ENCODE measurements at regions not wholly inside any gene's neighbourhood (a gene's known extent, or its start where the extent isn't known, plus 50 kb on each side); places are given as distances from the start of the nearest gene placed in this dataset.

DNA sequence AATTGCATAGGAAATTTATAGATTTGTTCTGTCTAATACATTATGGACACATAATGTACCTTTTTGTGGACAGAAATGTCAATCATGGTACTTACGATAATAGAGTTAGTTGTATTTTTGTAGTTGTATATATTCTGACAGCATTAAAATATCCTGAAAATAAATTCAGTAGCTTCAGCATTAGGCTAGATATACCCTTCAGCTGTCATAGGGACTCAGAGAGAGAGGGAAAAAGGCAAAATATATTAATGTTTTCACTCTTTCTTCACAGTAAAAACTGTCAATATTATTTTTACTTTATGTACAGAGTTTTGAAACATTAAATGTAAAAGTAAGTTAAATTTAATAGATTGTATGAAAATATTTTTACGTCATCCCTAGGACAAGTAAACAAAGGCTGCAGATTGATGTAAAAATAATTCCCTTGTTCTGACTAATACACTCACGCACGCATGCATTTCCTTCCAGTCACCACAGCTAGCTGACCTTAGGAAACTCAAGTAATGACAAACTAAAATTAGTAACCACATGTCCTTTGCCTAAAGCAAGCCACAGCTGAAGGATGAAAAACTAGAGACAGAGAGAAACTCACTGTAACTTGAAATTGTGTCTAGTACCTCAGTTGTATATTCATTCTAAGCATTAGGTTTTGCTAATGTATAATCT, 104.7 kb upstream of the CARD18 start:
- Mint-ChIP-seq H3K4me1 (ENCODE audit: low read depth) (no peaks in the 10 kb centered on the region), H3K27ac (no peak overlapping the region), H3K4me3 (no peak overlapping the region), H3K27me3 (ENCODE audit: low read depth) (no peaks in the 10 kb centered on the region), H3K9me3 (ENCODE audit: insufficient read depth) (no peaks in the 10 kb centered on the region), H3K36me3 (ENCODE audit: low read depth) (no peaks in the 10 kb centered on the region)
- ATAC-seq (no peak), DNase-seq (no peak)
- CTCF ChIA-PET = no interaction called here
- POLR2A ChIA-PET = no interaction called here

DNA sequence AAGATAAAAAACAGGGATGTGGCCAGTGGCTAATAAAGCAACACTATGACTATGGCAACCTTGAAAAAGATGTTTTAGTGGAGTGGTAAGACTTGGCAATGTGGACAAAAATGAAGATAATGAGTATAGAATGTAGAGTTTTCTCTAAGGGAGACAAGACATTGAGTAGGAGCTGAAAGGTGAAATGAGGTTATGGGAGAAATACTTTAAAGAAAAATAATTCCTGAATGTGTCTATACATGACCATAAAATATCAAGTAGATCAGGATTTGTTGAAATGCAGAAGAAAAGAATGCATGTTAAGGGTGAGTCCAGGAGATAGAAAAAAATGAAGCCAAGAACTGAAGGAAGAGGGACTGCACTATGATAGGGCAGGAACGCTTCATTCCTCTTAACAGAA, 101.6 kb upstream of the CARD18 start:
- Mint-ChIP-seq H3K4me3 (no peak overlapping the region), H3K36me3 (ENCODE audit: low read depth) (no peaks in the 10 kb centered on the region), H3K27me3 (ENCODE audit: low read depth) (no peaks in the 10 kb centered on the region), H3K9me3 (ENCODE audit: insufficient read depth) (no peaks in the 10 kb centered on the region), H3K4me1 (ENCODE audit: low read depth) (no peaks in the 10 kb centered on the region), H3K27ac (no peak overlapping the region)
- DNase-seq (no peak), ATAC-seq (no peak)
- POLR2A ChIA-PET = no interaction called here
- CTCF ChIA-PET = no interaction called here

DNA sequence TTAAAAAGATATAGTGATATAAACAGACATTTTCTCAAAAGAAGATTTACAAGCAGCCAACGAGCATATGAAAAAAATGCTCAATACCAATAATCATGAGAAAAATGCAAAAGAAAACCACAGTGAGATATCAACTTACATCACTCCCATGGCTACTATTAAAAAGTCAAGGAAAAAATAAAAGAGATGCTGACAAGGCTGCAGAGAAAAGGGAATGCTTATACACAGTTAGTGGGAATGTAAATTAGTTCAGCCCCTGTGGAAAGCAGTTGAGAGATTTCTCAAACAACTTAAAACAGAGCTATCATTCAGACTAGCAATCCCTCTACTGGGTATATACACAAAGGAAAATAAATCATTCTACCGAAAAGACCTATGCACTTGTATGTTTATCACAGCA, 97.1 kb upstream of the CARD18 start:
- ChIA-PET CTCF (no interaction called here), POLR2A (no interaction called here)
- no peak for ATAC-seq
- no peak for DNase-seq
- Mint-ChIP-seq H3K36me3 (ENCODE audit: low read depth) (no peaks in the 10 kb centered on the region), H3K4me1 (ENCODE audit: low read depth) (no peaks in the 10 kb centered on the region), H3K27ac (no peak overlapping the region), H3K9me3 (ENCODE audit: insufficient read depth) (no peaks in the 10 kb centered on the region), H3K4me3 (no peak overlapping the region), H3K27me3 (ENCODE audit: low read depth) (no peaks in the 10 kb centered on the region)

DNA sequence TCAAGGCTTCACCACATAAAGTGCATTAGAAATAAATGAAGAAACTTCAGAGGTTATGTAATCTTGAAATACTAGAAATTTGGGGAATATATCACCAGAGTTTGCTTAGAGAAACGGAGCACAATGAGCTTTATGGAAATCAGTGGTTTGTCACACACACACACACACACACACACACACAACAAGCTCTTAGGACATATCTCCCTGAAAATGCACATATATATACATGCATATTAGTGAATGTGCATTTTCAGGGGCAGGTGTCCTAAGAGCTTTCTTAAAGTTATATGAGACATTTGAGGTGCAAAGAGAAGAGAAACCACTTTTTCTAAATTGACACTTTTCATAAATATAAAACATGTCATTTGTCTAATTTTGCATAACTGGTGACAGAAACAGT, 93.7 kb upstream of the CARD18 start:
- ChIA-PET CTCF (no interaction called here), POLR2A (no interaction called here)
- ATAC-seq (no peak), DNase-seq (no peak)
- no peaks in the 10 kb centered on the region for H3K9me3 Mint-ChIP-seq (ENCODE audit: insufficient read depth)
- H3K27ac Mint-ChIP-seq = no peak overlapping the region
- no peaks in the 10 kb centered on the region for H3K4me1 Mint-ChIP-seq (ENCODE audit: low read depth)
- H3K4me3 Mint-ChIP-seq = no peak overlapping the region
- H3K36me3 Mint-ChIP-seq (ENCODE audit: low read depth) = no peaks in the 10 kb centered on the region
- H3K27me3 Mint-ChIP-seq (ENCODE audit: low read depth) = no peaks in the 10 kb centered on the region

DNA sequence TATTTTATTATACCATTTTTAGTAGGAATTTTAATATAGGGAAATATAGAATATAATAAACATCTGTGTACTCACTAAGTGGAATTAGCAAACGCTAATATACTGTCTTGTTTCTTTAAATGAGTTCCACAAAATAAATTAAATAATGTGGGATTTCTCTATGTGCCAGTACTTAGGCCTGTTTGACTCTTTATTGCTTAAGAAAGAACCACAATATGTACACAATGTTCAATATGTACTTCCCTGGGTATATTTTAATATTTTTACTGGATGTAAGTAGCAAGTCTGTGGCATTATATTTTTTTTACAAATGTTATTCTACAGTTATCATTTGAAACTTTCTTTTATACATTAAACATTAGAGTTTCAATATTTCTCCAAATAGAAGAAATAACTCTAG, 92.5 kb upstream of the CARD18 start:
- ATAC-seq = no peak
- ChIA-PET POLR2A (no interaction called here), CTCF (no interaction called here)
- Mint-ChIP-seq H3K27me3 (ENCODE audit: low read depth) (no peaks in the 10 kb centered on the region), H3K36me3 (ENCODE audit: low read depth) (no peaks in the 10 kb centered on the region), H3K4me3 (no peak overlapping the region), H3K9me3 (ENCODE audit: insufficient read depth) (no peaks in the 10 kb centered on the region), H3K4me1 (ENCODE audit: low read depth) (no peaks in the 10 kb centered on the region), H3K27ac (no peak overlapping the region)
- DNase-seq = no peak

DNA sequence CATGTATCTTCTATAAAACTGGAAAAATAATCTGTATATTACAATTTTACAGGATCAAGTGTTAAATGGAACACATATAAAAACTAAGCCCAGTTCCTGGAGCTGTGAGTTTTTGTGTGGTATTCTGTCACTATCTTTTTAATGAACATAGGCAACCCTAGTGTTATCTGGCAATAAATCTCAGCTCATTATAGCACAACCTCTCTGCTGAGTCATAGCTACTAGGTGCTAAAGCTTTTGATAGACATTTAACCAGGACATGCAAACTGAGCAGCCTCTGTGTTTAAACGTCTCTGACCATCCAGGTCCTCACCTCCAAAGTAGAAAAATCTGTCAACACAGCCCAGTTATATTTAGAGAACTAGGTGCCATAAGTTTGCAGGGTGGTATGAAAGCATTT, 91.0 kb upstream of the CARD18 start:
- Mint-ChIP-seq H3K36me3 (ENCODE audit: low read depth) (no peaks in the 10 kb centered on the region), H3K9me3 (ENCODE audit: insufficient read depth) (no peaks in the 10 kb centered on the region), H3K4me1 (ENCODE audit: low read depth) (no peaks in the 10 kb centered on the region), H3K4me3 (no peak overlapping the region), H3K27ac (no peak overlapping the region), H3K27me3 (ENCODE audit: low read depth) (peaks cover 3% of the 10 kb centered on the region)
- ATAC-seq = no peak
- DNase-seq = no peak
- ChIA-PET POLR2A (no interaction called here), CTCF (no interaction called here)

DNA sequence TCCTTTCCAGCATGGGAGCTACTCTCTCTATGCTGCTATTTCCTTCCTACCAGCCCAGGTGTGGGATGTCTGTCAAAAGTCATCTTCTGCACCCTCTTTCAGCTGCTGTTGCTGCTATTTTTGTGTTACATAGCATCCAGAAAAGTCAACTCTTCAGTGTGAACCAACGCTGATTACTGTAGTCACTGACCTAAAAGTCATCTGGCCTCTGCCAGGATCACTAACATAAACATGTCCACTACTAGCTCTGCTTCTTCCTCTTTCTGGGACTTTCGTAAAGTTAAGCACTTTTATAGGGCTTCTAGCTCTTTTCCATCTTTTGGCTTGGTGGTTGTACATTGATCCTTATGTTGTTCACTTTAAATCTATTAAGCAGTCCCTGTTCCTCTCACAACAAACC, 90.2 kb upstream of the CARD18 start:
- POLR2A ChIA-PET = no interaction called here
- Mint-ChIP-seq H3K4me3 (no peak overlapping the region), H3K36me3 (ENCODE audit: low read depth) (no peaks in the 10 kb centered on the region), H3K27ac (no peak overlapping the region), H3K27me3 (ENCODE audit: low read depth) (peaks cover 3% of the 10 kb centered on the region), H3K4me1 (ENCODE audit: low read depth) (no peaks in the 10 kb centered on the region), H3K9me3 (ENCODE audit: insufficient read depth) (no peaks in the 10 kb centered on the region)
- CTCF ChIA-PET = no interaction called here
- DNase-seq (no peak), ATAC-seq (no peak)

DNA sequence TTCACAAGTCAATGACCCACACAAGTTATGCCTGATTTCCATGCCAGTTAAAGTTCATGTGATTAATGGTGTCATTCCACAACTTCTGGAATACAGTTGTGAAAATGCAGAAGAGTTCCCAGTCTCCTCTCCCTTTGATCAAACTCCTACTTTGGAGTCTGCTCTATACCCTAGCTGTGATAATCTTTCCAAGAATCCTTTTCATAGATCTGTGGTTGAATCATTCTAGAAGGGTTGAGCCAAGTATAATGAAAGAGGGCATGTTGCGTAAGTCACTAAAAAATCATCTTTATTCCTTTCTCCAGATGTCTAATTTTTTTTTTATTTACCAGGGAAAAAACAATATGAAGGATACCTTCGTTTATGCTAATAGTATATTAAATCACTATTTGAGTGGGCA, 89.7 kb upstream of the CARD18 start:
- no peaks in the 10 kb centered on the region for H3K36me3 Mint-ChIP-seq (ENCODE audit: low read depth)

DNA sequence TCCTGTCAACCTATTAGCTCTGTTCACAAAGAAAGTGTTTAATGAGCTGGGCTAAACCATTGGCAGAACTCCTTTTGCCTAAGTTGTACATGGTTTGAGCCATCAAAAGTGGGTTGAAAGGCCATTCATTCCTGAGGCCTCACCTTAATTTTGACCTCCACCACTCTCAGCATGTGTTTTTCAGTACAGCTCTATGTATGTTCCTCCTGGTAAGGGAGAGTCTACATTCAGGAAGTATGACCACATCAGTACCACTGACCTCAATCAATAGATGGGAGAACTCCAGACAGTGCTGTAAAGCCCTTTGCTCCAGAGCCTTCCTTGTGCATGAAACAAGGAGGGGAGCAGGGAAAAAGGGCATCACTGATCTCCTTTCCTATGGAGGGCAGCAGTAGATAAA, 87.8 kb upstream of the CARD18 start:
- ATAC-seq = no peak
- H3K27me3 Mint-ChIP-seq (ENCODE audit: low read depth) = peaks cover 3% of the 10 kb centered on the region
- no peak overlapping the region for H3K27ac Mint-ChIP-seq
- ChIA-PET CTCF (no interaction called here), POLR2A (no interaction called here)
- H3K4me1 Mint-ChIP-seq (ENCODE audit: low read depth) = no peaks in the 10 kb centered on the region
- H3K36me3 Mint-ChIP-seq (ENCODE audit: low read depth) = no peaks in the 10 kb centered on the region
- H3K4me3 Mint-ChIP-seq = no peak overlapping the region
- no peaks in the 10 kb centered on the region for H3K9me3 Mint-ChIP-seq (ENCODE audit: insufficient read depth)
- DNase-seq = no peak

More for the DNA sequence above, 89.7 kb upstream of the CARD18 start:
- no peak overlapping the region for H3K27ac Mint-ChIP-seq
- no peaks in the 10 kb centered on the region for H3K4me1 Mint-ChIP-seq (ENCODE audit: low read depth)
- ATAC-seq (no peak), DNase-seq (no peak)
- H3K4me3 Mint-ChIP-seq = no peak overlapping the region
- ChIA-PET POLR2A (no interaction called here), CTCF (no interaction called here)
- peaks cover 3% of the 10 kb centered on the region for H3K27me3 Mint-ChIP-seq (ENCODE audit: low read depth)
- H3K9me3 Mint-ChIP-seq (ENCODE audit: insufficient read depth) = no peaks in the 10 kb centered on the region

DNA sequence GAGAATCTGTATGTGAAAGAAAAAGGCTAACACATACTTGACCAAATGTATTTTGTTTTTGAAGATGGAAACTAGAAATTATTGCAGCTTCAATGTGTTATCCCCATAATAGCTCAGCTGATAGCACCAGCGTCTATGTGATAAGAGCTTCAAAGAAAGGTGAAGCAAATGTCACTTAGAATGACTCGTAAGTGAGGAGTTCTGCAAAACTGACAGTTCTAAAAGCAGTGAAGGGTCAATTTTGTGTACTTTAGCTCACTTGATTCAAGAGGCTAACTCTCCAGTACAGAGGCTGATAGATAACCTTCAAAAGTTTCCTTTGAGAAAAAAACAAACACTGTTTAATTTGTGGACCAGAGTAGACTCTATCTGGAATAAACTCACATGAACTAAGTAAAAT, 87.2 kb upstream of the CARD18 start:
- no peak overlapping the region for H3K4me3 Mint-ChIP-seq
- CTCF ChIA-PET = no interaction called here
- ATAC-seq = no peak
- no peaks in the 10 kb centered on the region for H3K9me3 Mint-ChIP-seq (ENCODE audit: insufficient read depth)
- no peaks in the 10 kb centered on the region for H3K36me3 Mint-ChIP-seq (ENCODE audit: low read depth)
- no peaks in the 10 kb centered on the region for H3K4me1 Mint-ChIP-seq (ENCODE audit: low read depth)
- POLR2A ChIA-PET = no interaction called here
- no peak overlapping the region for H3K27ac Mint-ChIP-seq
- peaks cover 3% of the 10 kb centered on the region for H3K27me3 Mint-ChIP-seq (ENCODE audit: low read depth)
- DNase-seq = no peak

DNA sequence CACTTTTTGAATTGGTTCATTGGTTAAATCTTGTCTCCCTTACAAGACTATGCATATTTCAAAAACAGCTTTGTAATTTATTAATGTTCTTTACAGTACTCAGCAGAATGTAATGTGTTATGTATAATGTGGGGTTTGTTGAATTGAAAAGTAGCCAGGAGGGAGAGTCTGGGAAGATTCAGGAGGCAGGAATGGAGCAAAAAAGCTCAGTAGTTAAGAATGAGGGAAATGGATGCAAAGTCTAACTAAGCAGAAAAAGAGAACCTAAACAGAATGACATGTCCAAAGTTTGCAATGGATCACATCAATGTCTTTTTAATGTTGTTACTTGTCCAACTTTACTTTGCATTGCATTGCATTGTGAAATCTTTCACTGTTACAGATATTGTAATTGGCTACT, 86.5 kb upstream of the CARD18 start:
- Mint-ChIP-seq H3K9me3 (ENCODE audit: insufficient read depth) (no peaks in the 10 kb centered on the region), H3K4me3 (no peak overlapping the region), H3K27ac (no peak overlapping the region), H3K27me3 (ENCODE audit: low read depth) (peaks cover 3% of the 10 kb centered on the region), H3K4me1 (ENCODE audit: low read depth) (no peaks in the 10 kb centered on the region), H3K36me3 (ENCODE audit: low read depth) (no peaks in the 10 kb centered on the region)
- POLR2A ChIA-PET = no interaction called here
- DNase-seq (no peak), ATAC-seq (no peak)
- CTCF ChIA-PET = no interaction called here

DNA sequence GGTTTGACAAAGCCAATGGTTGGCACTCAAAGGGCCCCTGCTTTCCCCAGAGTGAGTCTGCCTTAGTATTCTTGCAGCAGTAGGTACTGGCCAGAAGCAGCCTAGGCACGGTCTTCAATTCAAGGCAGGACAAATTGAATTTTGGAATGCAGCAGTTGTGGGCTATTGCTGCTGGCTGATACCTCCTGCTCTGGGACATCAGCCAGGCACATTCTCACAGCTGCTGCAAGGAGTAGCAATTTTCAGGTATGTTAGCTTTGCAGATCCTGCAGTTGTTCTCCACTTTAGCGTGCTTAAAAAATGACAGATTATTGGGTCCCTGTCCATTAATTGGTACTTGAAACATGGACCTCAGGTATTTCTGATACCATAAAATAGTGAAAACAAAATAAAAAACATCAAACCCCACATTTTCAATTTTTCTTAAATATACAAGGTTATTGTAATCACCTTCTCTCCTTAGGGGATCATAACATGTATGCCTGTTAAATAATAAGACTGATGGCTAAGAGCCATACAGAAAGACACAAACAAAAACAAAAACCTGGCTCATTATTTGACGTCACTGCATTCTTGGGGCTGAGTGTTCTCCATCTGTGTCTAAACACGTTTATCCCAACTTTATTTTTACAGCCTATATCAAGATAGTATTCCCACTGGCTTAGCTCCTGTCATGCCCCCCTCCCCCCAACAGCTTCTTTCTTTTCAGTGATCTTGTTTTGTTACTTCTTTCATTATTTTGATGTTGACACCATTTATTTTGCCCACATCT, 85.1 kb upstream of the CARD18 start:
- H3K4me1 Mint-ChIP-seq (ENCODE audit: low read depth) = no peaks in the 10 kb centered on the region
- no peaks in the 10 kb centered on the region for H3K36me3 Mint-ChIP-seq (ENCODE audit: low read depth)
- ChIA-PET POLR2A (no interaction called here), CTCF (no interaction called here)
- peaks cover 3% of the 10 kb centered on the region for H3K27me3 Mint-ChIP-seq (ENCODE audit: low read depth)
- no peak overlapping the region for H3K27ac Mint-ChIP-seq
- H3K9me3 Mint-ChIP-seq (ENCODE audit: insufficient read depth) = no peaks in the 10 kb centered on the region
- ATAC-seq (no peak), DNase-seq (no peak)
- no peak overlapping the region for H3K4me3 Mint-ChIP-seq

DNA sequence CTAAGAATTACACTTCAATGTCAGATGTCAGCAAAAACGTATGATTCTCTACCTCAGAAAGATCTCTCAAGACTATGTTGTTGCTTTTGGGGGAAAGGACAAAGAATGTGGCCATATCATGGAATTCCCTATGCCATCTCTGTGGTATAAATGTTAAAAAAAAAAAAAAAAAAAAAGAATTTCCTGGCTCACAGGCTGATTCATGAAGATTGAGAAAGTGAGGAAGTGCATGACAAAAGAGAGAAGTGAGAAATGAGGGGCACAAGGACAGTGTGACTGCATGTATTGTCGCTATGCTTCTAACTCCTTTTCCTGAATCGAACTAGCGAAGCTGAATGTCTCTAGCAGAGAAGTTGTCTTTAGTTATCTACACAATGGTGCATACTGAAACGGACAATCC, 80.6 kb upstream of the CARD18 start:
- Mint-ChIP-seq H3K4me1 (ENCODE audit: low read depth) (no peaks in the 10 kb centered on the region), H3K9me3 (ENCODE audit: insufficient read depth) (no peaks in the 10 kb centered on the region), H3K36me3 (ENCODE audit: low read depth) (no peaks in the 10 kb centered on the region), H3K27ac (no peak overlapping the region), H3K27me3 (ENCODE audit: low read depth) (peaks cover 2% of the 10 kb centered on the region), H3K4me3 (no peak overlapping the region)
- DNase-seq (no peak), ATAC-seq (no peak)
- ChIA-PET POLR2A (no interaction called here), CTCF (no interaction called here)

Data from activated CD8-positive, alpha-beta T cell treated with anti-CD3 and anti-CD28 coated beads, Interleukin-2, amount 10 ng/mL, durations not matched to agents 7 days and 5 days (primary cell).